NCI-H2171 treated with DMSO at 0.1 percent for 48 hours (cell line): ENCODE measurements at regions not wholly inside any gene's neighbourhood (a gene's known extent, or its start where the extent isn't known, plus 50 kb on each side); places are given as distances from the start of the nearest gene placed in this dataset.
A peak's percentile ranks its signal among the peaks of the same experiment; 100 is the strongest.
"Not testable (repeated sequence)": the region's sequence is repeated elsewhere in the genome, so short reads cannot be mapped to it uniquely, and the experiment has no call there.

Experiments used
- DNase-seq: peaks from one replicate; lab custom pipeline; 2025; lab: John Stamatoyannopoulos, UW

DNA sequence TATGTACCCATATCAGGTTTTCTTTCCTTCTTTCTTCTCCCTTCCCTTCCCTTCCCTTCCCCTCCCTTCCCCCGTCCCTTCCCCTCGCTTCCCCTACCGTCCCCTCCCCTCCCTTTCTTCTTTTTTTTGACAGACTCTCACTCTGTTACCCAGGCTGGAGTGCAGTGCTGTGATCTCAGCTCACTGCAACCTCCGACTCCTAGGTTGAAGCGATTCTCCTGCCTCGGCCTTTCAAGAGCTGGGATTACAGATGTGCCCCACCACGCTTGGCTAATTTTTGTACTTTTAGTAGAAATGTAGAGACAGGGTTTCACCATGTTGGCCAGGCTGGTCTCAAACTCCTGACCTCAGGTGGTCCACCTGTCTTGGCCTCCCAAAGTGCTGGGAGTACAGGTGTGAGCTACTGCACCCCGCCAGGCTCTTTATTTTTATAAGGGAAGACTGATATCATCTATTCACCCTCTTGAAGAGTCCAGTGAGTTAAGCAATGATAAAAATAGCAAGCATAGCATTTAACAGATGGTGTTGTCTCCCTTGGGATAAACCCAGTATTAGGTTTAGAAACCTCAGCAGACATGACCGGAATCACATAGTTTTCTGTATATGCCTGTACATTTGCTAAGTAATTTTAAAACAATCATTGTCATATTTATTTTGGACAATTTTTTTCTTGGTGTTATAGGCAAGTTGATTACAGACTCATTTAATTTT, 888.4 kb downstream of the TRIB2 start:
- peak; percentile 95 for DNase-seq

DNA sequence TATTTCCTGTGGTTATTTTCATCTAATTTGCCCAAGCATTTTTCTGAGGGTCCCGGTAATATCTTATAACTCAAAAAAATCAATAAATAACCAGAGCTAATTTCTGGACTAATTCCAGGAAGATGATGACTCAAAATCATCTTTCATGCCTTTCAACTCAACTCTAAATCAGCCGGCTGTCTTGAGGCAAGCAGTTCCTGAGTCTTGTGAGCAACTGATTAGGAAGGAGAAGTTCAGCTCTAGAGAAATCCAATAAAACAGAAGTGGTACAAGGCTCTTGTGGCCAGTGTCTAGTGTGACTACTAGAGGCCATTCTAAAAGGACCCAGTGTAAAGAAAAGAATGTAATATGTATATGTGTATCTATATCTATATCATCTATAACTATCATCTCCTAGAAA, 890.4 kb downstream of the TRIB2 start:
- no peak for DNase-seq

DNA sequence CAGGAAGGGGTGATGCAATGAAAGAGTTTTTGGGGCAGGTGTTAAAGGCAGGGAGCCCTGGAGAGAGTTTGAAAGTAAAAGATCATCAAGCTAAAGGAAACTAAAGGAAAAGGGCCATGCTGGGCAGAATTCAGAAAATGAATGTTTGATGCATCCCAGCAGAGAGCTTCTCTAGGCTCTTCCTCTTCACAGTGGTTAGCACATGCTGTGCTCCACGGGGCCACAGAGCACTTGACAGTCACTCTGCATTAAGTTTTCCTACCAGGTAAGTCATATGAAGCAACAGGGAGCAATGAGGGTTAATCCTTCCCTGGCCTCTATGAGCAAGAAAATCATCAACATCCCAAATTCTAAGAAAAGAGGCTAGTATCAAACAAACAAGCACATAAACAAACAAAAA, 895.2 kb downstream of the TRIB2 start:
- DNase-seq: no peak

DNA sequence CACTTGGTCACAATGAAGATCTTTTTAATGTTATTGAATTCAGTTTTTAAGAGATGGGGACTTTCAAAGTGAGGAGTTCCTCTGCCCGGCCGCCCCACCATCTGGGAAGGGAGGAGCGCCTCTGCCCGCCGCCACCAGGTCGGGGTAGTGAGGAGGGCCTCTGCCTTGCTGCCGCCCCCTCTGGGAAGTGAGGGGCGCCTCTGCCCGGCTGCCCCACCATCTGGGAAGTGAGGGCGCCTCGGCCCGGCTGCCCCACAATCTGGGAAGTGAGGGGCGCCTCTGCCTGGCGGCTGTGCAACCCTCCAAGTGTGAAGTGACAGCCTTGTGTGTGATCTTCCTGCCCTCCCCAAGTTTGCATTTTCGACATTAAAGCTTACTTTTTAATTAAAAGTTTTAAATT, 899.3 kb downstream of the TRIB2 start:
- DNase-seq: no peak

DNA sequence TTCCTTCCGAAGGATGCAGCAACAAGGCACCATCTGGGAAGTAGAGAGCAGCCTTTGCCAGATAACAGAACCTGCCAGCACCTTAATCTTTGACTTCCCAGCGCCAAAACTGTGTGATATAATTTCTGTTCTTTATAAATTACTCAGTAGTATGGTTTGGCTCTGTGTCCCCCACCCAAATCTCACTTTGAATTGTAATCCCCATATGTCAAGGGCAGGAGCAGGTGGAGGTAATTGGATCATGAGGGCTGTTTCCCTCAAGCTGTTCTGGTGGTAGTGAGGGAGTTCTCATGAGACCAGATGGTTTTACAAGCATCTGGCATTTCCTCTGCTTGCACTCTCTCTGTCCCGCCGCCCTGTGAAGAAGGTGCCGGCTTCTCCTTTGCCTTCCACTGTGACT, 899.9 kb downstream of the TRIB2 start:
- peak; percentile 98 for DNase-seq

DNA sequence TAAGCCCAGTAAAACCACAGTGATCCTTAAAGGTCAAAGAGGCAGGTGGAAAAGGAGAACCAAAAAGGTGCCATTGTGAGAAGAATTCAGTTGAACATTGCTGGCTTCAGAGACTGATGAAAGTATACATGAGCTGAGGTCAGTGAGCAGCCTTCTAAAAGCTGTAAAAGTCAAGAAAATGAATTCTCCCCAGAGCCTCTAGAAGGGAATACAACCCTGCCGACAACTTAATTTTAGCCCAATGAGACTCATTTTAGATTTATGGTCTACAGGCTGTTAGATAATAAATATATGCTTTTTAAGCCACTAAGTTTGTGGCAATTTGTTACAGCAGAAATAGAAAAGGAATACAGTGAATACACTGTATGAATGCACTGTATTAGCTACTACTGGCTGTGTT, 911.4 kb downstream of the TRIB2 start:
- DNase-seq: no peak

DNA sequence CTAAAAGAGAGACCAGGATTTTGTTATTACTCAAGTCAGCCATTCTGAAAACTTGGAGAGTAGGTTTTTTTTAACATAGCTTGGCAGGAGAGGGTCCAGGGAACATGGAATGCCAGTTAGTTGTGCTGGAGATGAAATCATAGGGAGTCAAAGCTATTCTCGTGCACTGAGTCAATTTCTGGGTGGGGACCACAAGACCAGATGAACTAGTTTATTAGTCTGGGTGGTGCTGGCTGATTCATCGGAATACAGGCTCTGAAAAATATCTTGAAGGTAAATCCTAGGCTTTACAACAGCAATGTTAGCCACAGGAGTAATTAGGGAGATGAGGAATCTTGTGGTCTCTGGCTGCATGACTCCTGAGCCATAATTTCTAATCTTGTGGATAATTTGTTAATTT, 921.4 kb downstream of the TRIB2 start:
- DNase-seq: no peak

DNA sequence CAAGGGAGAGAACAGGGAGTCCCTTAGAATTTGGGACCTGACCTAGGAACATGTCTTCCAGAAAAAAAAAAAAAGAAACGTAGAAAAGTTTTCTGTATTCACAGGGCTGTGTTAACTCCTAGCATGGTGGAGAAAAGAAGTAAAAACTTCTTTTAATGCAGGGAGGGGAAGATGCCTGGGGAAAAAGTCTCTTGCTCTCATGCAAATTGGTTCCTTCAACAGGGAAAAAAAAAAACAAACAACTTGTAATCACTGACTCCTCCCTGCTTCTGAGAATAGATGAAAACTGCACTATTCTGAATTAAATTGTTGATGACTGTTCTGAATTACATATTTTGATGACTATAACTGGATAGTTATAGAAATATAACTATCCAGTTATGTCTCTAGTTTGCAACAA, 933.2 kb downstream of the TRIB2 start:
- no peak for DNase-seq

DNA sequence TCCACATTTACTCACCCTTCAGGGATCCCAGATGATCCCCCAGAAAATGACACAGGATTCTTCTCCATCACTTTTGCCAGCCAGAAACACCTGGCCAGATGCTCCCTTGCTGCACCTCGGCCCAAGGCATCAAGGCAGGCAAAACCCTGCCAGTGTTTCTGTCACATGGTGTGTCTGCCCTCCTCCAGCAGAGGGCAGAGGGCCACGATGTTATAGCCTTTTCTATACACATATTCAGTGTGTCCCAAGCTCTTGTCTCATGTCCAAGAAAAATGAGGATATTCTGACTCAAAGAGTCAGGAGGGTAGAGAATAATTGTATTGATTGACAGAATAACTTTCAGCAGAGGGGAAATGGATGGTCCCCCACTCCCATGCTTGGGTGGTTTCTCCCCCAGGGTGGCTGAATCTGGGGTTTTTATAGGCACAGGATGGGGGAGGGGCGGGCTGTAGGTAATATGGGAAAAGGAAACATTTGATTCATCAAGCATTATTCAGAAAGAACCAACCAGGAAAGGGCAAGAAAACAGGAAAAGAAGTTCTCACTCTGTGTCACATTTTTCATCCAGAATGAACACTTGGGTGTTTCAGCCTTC, 933.9 kb downstream of the TRIB2 start:
- no peak for DNase-seq

DNA sequence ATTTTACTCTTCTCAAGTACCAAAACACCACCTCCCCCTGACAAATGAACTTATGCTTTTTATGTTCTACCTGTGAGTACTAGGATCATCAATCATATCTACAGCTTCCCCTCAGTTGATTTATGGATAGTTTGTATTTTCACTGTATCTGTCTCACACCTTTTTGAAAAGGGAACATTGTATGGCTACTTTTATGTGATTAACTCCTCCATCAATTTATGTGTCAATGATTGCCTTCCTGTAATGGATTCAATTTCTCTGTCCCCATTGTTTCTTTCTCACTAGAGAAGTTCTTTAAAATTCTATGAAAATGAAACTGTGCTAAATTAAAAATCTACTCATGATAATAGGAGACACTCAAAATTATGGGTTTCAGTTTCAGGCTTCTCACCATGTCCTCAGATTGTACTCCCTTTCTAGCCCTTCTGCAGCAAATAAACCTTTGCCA, 935.0 kb downstream of the TRIB2 start:
- DNase-seq: no peak

DNA sequence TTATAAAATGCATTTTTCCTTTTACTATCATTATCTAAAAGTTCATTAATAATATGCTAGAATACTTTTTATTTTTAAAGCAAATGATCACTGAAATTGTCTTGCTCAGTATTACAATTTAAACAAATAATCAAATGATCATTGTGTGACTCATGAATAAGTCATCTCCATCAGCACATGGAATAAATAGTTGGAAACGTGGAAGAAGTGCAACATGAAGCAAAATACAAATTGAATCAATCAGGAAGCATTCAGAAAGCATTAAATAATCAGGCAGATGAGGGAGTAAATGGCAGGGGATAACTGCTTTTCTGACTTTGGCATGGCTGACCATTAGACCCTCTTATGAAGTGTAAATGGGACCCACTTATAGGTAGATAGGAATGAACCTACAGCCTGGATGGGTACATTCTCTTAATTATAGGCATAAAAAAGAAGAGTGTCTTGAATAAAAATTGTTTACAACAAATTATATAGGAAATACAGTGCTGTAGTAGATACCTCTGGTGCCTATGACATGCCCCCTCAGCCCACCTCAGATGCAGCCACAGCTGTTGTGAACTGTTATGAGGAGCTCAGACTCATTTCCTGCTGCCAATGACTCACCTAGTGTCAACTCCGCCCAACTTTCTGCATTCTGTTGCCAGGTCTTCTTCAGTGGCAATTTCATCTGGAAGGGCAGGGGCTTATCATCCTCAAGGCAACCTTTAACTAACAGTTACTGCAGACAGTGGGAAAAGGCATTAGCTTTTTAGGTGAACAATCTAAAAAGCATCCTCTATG, 936.0 kb downstream of the TRIB2 start:
- peak; percentile 26 for DNase-seq

DNA sequence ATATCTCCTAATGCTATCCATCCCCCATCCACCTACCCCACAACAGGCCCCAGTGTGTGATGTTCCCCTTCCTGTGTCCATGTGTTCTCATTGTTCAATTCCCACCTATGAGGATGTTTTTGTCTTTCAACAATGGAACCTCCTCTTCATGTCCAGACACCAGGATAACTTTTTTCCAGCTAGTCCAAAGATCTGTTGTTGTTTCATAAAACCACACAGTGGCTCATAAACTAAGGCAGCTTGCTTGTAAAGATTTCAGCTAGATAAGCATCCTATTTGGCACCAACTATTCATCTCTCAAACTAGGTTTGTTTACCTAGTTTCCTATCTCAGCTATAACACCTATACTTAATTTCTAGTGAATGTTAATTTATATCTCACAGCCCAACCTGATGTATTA, 937.7 kb downstream of the TRIB2 start:
- DNase-seq: peak; percentile 16

DNA sequence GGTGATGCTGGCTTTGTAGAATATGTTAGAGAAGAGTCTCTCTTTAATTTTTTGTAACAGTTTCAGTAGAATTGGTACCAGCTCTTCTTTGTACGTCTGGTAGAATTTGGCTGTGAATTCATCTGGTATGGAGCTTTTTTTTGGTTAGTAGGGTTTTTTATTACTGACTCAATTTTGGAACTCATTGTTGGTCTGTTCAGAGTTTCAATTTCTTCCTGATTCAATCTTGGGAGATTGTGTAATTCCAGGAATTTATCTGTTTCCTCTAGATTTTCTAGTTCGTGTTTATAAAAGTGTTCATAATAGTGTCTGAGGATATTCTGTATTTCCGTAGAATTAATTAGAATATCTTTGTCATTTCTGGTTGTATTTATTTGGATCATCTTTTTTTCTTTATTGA, 943.5 kb downstream of the TRIB2 start:
- DNase-seq: no peak

DNA sequence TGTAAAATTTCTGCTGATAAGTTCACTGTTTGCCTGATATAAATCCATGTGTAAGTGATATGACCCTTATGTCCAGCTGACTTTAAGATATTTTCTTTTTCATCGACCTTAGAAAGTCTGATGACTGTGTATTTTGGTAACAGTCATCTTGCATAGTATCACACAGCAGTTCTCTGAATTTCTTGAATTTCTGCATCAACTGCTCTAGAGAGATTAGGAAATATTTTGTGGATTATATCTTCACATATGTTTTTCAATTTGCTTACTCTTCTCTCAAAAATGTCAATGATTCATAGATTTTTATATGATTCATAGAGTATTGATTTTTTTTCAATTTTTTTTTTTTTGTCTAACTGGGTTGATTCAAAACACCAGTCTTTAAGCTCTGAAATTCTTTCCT, 945.3 kb downstream of the TRIB2 start:
- DNase-seq: no peak

DNA sequence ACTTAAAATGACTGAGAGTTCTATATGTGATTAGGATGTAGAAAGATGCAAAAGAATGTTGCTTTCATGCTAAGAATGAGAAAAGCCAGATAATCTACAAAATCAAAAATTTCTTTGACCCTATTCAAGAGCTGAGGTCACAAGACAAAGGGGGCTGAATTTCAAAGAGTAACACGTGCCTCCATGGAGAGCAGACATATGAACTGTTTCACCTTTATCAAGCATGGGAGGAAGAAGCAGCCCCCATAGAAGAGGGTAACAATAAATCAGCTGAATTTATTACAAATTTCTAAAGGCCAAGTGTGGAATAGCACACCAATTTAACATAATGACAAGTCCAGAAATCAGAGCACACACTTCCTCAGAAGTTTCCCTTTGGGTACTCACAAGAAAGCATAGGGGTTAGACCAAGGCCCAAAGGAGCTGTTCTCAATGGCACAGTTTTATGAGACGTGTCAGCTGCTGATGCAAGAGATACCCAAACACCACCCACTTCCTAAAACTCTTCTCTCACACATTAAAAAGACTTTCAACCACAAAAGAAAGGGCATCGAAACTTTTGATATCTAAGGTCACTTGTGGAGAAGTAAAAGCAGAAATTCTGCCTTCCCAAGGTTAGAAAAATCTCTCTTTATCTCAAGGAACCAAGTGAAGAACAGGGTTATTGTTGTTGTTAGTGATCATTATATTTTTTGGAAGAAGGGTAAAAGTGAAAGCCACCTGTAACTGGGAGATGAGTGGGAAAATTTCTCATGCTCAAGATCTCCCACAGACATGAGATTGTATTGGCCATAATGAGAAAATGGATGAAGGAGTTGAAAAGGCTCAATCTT, 950.1 kb downstream of the TRIB2 start:
- no peak for DNase-seq

DNA sequence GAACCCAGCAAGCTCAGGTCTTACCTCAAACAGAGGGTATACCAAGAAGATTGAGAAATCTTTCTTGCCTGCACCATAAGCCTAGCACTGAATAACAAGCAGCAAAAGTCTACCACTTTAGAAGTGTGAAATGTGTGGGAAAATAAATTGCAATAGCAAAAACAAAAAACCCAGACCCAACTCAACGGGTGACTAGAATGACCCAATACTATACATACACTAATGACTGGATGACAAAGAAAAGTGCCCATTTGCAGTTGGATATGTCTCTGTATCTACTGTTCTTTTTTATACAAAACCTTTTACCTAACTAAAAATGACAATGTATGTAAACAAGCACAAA, 950.6 kb downstream of the TRIB2 start:
- no peak for DNase-seq

DNA sequence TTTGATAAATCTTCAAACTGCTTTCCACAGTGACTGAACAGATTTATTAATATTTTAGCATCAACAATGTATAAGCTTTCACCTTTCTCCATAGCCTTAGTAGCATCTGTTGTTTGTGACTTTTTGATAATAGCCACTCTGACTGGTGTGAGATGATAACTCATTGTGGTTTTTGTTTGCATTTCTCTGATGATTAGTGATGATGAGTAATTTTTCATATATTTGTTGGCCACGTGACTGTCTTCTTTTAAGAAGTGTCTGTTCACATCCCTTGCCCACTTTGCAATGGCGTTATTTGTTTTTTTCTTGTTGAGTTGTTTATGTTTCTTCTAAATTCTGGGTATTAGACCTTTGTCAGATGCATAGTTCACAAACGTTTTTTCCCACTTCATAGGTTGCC, 952.9 kb downstream of the TRIB2 start:
- no peak for DNase-seq

DNA sequence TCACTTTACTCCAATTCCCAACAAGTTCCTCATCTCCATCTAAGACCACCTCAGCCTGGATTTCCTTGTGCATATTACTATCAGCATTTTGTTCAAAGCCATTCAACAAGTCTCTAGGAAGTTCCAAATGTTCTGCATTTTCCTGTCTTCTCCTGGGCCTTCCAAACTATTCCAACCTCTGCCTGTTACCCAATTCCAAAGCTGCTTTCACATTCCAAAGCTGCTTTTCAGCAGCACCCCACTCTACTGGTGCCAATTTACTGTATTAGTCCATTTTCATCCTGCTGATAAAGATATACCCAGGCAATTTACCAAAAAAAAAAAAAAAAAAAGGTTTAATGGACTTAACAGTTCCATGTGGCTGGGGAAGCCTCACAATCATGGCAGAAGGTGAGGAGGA, 957.1 kb downstream of the TRIB2 start:
- DNase-seq: not testable (repeated sequence)

DNA sequence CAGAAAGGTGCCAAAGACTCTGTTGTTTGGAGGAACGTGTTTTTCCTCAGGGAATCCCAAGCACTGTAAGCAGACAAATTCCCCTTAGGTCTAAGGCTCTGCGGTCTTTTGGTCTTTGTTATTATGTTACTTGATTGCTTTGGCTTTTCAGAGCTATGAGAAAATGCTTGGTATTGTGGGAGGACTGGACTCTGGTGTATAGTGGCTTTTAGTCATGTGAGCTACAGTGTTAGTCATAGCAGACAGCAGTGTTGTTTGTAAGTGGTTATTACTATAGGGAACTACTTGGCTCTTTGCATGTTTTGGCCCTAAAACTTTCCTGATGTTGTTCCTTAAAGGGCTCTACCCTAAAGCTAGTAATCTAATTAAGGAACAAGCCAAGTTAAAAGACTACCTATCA, 956.2 kb upstream of the LRATD1 start:
- DNase-seq: no peak

DNA sequence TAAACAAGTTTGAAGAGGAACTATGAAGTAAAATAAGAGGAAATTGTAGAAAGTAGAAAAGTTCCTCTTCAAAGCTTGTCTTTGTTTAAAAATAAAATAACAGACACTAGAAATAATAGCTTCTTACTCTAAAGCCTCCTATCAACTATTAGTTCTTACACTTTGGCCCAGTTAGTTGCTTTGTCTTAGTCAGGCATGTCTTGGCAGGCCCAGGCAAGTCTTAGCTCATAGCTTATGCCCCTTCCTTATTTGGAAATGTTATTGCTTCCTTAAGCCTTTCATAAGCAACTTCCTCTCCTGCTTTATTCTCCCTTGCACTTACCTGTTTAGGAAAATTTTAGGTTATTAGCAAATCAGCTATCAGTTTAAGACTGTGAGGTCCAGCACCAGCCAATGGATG, 950.6 kb upstream of the LRATD1 start:
- DNase-seq: peak; percentile 28

DNA sequence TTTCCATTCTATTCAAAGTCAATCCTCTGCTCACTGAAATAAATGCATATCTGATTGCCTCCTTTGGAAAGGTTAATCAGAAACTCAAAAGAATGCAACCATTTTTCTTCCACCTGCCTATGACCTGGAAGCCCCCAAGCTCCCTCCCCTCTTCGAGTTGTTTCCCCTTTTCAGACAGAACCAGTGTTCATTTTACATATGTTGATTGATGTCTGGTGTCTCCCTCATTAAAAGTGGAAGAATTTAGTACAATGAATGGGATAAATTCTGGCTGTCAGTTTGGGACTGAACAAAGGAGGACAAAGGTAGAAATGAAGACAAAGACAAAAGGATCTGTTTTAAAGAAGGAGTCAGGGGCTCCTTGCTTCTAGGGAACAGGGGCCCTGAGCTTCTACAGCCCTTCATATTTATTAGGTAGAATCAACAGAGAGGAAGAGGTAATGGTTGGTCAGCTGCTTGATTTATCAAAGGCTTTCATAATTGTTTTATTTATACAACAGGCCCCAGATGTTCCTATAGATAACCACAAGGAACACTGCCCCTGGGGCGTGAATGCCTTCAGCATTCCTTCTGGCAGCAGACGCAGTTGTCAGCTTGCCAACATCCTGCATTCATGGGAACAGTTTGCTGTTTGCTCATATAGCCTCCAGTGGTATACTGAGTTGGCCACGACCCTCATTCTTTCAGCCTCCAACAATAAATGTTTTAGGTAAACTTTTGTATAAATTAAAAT, 949.8 kb upstream of the LRATD1 start:
- peak; percentile 70 for DNase-seq

DNA sequence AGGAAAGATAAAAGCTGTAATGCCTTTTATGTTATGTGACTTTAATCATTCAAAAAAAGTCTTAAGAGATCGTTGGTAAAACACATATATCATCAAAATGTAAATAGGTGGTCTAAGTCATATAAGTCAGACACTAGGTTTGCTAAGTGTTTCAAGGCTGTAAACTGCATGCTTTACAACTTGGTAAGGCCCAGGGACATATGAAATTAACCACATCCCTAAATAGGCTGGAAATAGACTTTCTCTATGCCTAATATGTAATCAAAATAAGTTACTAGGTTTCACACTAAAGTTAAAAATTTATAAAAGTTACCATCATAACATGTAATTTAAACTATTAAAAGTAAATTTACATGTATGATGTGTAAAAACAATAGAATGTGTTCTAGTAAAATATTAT, 946.3 kb upstream of the LRATD1 start:
- no peak for DNase-seq
